WERI-Rb-1 (cell line): ENCODE measurements at regions not wholly inside any gene's neighbourhood (a gene's known extent, or its start where the extent isn't known, plus 50 kb on each side); places are given as distances from the start of the nearest gene placed in this dataset.

Experiments
- DNase-seq: peaks from one replicate; pipeline ENCODE4 v3.0.0-alpha.2; 2020
- H3K27ac ChIP-seq: fragments of 250-450 bp; sonication (Bioruptor Pico); 2 replicates; pipeline ENCODE4 v1.5.1; 2020; ENCODE audit warnings: mild to moderate bottlenecking, moderate library complexity
- H3K27me3 ChIP-seq: fragments of 250-450 bp; sonication (Bioruptor Pico); 2 replicates; pipeline ENCODE4 v1.5.1; 2021; ENCODE audit warnings: mild to moderate bottlenecking, low read depth, moderate library complexity; ENCODE audit not compliant: insufficient read depth, severe bottlenecking
- H3K36me3 ChIP-seq: fragments of 250-450 bp; sonication (Bioruptor Pico); 2 replicates; pipeline ENCODE4 v1.5.1; 2020; ENCODE audit warnings: mild to moderate bottlenecking, moderate library complexity
- H3K4me3 ChIP-seq: 2 replicates; pipeline ENCODE4 v1.5.1; 2011; ENCODE audit warnings: low read depth, mild to moderate bottlenecking, control low read depth, low read length
- H3K9me3 ChIP-seq: fragments of 250-450 bp; sonication (Bioruptor Pico); 2 replicates; pipeline ENCODE4 v1.5.1; 2021; ENCODE audit warnings: mild to moderate bottlenecking, moderate library complexity; ENCODE audit not compliant: severe bottlenecking
- TF ChIP-seq, protein P1 (sequence below): IDR thresholded peaks from 2 replicates; pipeline ENCODE4 v1.5.1; 2011; ENCODE audit warnings: low read depth, mild to moderate bottlenecking, control low read depth, inconsistent platforms, low read length

DNA sequence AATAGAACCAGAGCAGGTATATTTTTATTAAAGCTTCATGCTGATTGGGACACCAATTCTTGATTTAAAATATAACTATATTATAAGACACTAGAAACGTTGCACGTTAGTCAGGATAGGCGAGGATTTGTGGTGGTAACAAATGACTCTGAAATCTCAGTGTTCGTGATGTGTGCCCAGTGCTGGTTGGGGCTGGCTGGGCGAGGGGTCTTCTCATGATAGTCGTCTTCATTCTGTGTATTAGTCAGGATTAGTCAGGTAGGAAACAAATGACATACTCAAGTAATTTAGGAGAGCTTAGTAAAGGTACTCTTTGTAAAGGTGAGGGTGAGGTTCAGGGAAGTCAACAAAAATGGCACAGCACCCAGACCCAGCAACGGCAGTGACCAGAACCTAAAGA lies 73.9 kb upstream of the HIF1A start:
- Histone ChIP-seq H3K9me3 (no peaks in the 10 kb centered on the region), H3K4me3 (no peak overlapping the region), H3K36me3 (no peaks in the 10 kb centered on the region), H3K27ac (no peak overlapping the region), H3K27me3 (no peaks in the 10 kb centered on the region)
- no peak for DNase-seq
- TF ChIP-seq, protein P1, sequence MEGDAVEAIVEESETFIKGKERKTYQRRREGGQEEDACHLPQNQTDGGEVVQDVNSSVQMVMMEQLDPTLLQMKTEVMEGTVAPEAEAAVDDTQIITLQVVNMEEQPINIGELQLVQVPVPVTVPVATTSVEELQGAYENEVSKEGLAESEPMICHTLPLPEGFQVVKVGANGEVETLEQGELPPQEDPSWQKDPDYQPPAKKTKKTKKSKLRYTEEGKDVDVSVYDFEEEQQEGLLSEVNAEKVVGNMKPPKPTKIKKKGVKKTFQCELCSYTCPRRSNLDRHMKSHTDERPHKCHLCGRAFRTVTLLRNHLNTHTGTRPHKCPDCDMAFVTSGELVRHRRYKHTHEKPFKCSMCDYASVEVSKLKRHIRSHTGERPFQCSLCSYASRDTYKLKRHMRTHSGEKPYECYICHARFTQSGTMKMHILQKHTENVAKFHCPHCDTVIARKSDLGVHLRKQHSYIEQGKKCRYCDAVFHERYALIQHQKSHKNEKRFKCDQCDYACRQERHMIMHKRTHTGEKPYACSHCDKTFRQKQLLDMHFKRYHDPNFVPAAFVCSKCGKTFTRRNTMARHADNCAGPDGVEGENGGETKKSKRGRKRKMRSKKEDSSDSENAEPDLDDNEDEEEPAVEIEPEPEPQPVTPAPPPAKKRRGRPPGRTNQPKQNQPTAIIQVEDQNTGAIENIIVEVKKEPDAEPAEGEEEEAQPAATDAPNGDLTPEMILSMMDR: no peak

- DNase-seq: no peak
- TF ChIP-seq, protein P1: no peak
Observed at GRCh38 chr14:61622051-61622450, 73.3 kb upstream of the HIF1A start.

GRCh38 chr14:61623927-61624326 lies 71.4 kb upstream of the HIF1A start:
- H3K27ac ChIP-seq: no peak overlapping the region
- no peak overlapping the region for H3K4me3 ChIP-seq
- H3K27me3 ChIP-seq: no peaks in the 10 kb centered on the region
- TF ChIP-seq, protein P1: no peak
- no peak for DNase-seq
- no peaks in the 10 kb centered on the region for H3K9me3 ChIP-seq
- H3K36me3 ChIP-seq: no peaks in the 10 kb centered on the region

More at GRCh38 chr14:61622051-61622450, 73.3 kb upstream of the HIF1A start:
- H3K9me3 ChIP-seq: no peaks in the 10 kb centered on the region
- H3K27ac ChIP-seq: no peak overlapping the region
- H3K36me3 ChIP-seq: no peaks in the 10 kb centered on the region
- H3K4me3 ChIP-seq: no peak overlapping the region
- no peaks in the 10 kb centered on the region for H3K27me3 ChIP-seq

DNA sequence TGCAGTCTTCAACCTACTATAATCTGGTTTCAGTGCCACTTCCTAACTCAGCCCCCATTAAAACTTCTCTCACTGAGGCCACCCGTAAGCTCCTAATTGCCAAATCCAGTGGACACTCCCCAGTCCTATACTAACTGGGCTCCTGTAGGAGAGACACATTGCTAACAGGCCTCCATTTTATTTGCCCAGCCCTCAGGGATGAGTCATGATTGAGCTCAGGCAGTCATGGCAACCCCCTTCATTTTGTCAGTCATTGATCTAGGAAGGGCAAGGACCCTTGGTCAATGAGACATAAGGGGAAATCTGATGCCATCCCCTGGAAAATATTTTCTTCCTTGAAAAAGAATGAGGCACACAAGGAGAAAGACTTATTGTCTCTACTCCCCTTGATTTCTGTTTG lies 70.1 kb upstream of the HIF1A start:
- no peak overlapping the region for H3K4me3 ChIP-seq
- DNase-seq: no peak
- no peak overlapping the region for H3K27ac ChIP-seq
- no peaks in the 10 kb centered on the region for H3K36me3 ChIP-seq
- TF ChIP-seq, protein P1: no peak
- no peaks in the 10 kb centered on the region for H3K9me3 ChIP-seq
- no peaks in the 10 kb centered on the region for H3K27me3 ChIP-seq

GRCh38 chr14:61627612-61628011 lies 67.7 kb upstream of the HIF1A start:
- Histone ChIP-seq H3K36me3 (no peaks in the 10 kb centered on the region), H3K9me3 (no peaks in the 10 kb centered on the region), H3K27me3 (no peaks in the 10 kb centered on the region), H3K27ac (no peak overlapping the region), H3K4me3 (no peak overlapping the region)
- no peak for DNase-seq
- TF ChIP-seq, protein P1: no peak

DNA sequence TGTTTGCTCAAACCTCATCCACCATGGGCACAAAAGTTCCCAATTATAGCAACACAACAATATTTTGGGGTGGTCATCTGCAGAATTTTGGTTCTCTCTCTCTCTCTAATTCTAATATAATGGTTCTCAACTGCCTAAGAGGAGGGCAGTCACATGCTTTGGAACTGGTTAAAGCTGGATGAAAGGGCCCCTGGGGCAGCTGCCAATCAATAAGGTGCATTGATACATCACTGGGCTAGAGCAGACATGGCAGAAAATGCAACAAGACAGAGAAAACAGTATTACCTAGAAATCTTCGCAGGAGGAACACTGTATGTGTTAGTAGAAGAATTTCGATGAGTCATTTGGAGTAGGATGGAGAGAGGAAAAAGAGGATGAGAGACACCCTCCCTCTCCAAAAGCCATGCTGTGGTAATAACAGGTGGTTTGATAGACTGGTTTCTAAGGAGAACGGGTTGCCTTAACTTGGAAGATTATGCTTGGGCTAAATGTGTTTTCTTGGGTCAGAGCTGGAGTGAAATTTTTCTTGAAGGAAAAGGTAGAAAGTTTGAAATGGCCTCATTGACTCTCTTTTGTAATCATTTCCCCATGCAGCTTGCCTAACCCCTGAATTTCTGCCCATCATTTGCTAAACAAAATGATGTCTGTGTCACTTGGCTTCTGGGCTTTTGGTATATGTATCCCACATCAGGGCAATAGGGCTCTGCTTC lies 67.1 kb upstream of the HIF1A start:
- H3K36me3 ChIP-seq: no peaks in the 10 kb centered on the region
- H3K4me3 ChIP-seq: no peak overlapping the region
- no peaks in the 10 kb centered on the region for H3K9me3 ChIP-seq
- TF ChIP-seq, protein P1: no peak
- DNase-seq: no peak
- no peak overlapping the region for H3K27ac ChIP-seq
- H3K27me3 ChIP-seq: no peaks in the 10 kb centered on the region
